H1 (cell line): ENCODE measurements at regions not wholly inside any gene's neighbourhood (a gene's known extent, or its start where the extent isn't known, plus 50 kb on each side); places are given as distances from the start of the nearest gene placed in this dataset.

Experiments
- FOSL1 ChIP-seq: IDR thresholded peaks from 2 replicates; pipeline ENCODE4 v1.6.1; 2011; ENCODE audit warnings: mild to moderate bottlenecking, low read depth, low read length, moderate library complexity; ENCODE audit not compliant: insufficient read depth
- PHF8 ChIP-seq: fragments of 200-600 bp; sonication (generic); conservative IDR thresholded peaks from 2 replicates; pipeline ENCODE4 v1.7.1; 2012; ENCODE audit warnings: low read depth, mild to moderate bottlenecking, inconsistent platforms, low read length, moderate library complexity
- SP1 ChIP-seq: IDR thresholded peaks from 2 replicates; pipeline ENCODE4 v1.6.1; 2011; ENCODE audit warnings: low read depth, low read length
- YY1 ChIP-seq: IDR thresholded peaks from 2 replicates; pipeline ENCODE4 v1.6.1; 2011; ENCODE audit warnings: low read depth, mild to moderate bottlenecking, low read length
- TF ChIP-seq, protein P1 (sequence below): IDR thresholded peaks from 2 replicates; pipeline ENCODE4 v1.6.1; 2012; ENCODE audit warnings: inconsistent platforms
- TF ChIP-seq, protein P2 (sequence below): fragments of 300-600 bp; sonication (generic); IDR thresholded peaks from 2 replicates; pipeline ENCODE4 v1.7.1; 2012; ENCODE audit warnings: low read length, moderate library complexity, mild to moderate bottlenecking, inconsistent platforms; ENCODE audit not compliant: insufficient replicate concordance

DNA sequence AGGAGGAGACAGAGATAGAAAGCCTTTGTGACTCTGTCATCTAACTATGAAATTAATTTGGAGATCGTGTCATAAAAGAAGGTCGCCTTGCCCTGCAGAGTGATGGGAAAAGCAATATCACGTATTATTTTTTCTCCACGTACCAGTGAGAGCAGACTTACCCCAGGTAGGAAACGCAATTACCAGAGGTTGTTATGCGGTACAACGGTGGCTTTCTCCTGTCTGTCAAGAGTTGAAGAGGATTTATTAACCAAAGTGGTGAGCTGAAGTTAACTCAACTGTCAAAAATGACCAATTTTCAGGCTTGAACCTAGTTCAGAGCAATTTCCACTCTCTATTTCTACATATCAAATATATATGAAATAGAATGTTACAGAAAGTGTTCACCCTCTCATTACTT lies 282.6 kb upstream of the PFKP start (continued):
- TF ChIP-seq, protein P1, sequence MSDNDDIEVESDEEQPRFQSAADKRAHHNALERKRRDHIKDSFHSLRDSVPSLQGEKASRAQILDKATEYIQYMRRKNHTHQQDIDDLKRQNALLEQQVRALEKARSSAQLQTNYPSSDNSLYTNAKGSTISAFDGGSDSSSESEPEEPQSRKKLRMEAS, result no peak
- TF ChIP-seq FOSL1, result no peak
- TF ChIP-seq YY1, result no peak
- no peak for TF ChIP-seq PHF8
- TF ChIP-seq, protein P2, sequence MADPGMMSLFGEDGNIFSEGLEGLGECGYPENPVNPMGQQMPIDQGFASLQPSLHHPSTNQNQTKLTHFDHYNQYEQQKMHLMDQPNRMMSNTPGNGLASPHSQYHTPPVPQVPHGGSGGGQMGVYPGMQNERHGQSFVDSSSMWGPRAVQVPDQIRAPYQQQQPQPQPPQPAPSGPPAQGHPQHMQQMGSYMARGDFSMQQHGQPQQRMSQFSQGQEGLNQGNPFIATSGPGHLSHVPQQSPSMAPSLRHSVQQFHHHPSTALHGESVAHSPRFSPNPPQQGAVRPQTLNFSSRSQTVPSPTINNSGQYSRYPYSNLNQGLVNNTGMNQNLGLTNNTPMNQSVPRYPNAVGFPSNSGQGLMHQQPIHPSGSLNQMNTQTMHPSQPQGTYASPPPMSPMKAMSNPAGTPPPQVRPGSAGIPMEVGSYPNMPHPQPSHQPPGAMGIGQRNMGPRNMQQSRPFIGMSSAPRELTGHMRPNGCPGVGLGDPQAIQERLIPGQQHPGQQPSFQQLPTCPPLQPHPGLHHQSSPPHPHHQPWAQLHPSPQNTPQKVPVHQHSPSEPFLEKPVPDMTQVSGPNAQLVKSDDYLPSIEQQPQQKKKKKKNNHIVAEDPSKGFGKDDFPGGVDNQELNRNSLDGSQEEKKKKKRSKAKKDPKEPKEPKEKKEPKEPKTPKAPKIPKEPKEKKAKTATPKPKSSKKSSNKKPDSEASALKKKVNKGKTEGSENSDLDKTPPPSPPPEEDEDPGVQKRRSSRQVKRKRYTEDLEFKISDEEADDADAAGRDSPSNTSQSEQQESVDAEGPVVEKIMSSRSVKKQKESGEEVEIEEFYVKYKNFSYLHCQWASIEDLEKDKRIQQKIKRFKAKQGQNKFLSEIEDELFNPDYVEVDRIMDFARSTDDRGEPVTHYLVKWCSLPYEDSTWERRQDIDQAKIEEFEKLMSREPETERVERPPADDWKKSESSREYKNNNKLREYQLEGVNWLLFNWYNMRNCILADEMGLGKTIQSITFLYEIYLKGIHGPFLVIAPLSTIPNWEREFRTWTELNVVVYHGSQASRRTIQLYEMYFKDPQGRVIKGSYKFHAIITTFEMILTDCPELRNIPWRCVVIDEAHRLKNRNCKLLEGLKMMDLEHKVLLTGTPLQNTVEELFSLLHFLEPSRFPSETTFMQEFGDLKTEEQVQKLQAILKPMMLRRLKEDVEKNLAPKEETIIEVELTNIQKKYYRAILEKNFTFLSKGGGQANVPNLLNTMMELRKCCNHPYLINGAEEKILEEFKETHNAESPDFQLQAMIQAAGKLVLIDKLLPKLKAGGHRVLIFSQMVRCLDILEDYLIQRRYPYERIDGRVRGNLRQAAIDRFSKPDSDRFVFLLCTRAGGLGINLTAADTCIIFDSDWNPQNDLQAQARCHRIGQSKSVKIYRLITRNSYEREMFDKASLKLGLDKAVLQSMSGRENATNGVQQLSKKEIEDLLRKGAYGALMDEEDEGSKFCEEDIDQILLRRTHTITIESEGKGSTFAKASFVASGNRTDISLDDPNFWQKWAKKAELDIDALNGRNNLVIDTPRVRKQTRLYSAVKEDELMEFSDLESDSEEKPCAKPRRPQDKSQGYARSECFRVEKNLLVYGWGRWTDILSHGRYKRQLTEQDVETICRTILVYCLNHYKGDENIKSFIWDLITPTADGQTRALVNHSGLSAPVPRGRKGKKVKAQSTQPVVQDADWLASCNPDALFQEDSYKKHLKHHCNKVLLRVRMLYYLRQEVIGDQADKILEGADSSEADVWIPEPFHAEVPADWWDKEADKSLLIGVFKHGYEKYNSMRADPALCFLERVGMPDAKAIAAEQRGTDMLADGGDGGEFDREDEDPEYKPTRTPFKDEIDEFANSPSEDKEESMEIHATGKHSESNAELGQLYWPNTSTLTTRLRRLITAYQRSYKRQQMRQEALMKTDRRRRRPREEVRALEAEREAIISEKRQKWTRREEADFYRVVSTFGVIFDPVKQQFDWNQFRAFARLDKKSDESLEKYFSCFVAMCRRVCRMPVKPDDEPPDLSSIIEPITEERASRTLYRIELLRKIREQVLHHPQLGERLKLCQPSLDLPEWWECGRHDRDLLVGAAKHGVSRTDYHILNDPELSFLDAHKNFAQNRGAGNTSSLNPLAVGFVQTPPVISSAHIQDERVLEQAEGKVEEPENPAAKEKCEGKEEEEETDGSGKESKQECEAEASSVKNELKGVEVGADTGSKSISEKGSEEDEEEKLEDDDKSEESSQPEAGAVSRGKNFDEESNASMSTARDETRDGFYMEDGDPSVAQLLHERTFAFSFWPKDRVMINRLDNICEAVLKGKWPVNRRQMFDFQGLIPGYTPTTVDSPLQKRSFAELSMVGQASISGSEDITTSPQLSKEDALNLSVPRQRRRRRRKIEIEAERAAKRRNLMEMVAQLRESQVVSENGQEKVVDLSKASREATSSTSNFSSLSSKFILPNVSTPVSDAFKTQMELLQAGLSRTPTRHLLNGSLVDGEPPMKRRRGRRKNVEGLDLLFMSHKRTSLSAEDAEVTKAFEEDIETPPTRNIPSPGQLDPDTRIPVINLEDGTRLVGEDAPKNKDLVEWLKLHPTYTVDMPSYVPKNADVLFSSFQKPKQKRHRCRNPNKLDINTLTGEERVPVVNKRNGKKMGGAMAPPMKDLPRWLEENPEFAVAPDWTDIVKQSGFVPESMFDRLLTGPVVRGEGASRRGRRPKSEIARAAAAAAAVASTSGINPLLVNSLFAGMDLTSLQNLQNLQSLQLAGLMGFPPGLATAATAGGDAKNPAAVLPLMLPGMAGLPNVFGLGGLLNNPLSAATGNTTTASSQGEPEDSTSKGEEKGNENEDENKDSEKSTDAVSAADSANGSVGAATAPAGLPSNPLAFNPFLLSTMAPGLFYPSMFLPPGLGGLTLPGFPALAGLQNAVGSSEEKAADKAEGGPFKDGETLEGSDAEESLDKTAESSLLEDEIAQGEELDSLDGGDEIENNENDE, result no peak
- no peak for TF ChIP-seq SP1
- TF ChIP-seq, all 59 proteins: peak for 0
